Ammon's horn (tissue), 1 donor: ENCODE measurements at regions not wholly inside any gene's neighbourhood (a gene's known extent, or its start where the extent isn't known, plus 50 kb on each side); places are given as distances from the start of the nearest gene placed in this dataset.
"Not testable (repeated sequence)": the region's sequence is repeated elsewhere in the genome, so short reads cannot be mapped to it uniquely, and the experiment has no call there.

ENCODE experiments used
- DNase-seq: peaks from one replicate; pipeline ENCODE4 v3.0.0-alpha.2; 2016; ENCODE audit warnings: low spot score

DNA sequence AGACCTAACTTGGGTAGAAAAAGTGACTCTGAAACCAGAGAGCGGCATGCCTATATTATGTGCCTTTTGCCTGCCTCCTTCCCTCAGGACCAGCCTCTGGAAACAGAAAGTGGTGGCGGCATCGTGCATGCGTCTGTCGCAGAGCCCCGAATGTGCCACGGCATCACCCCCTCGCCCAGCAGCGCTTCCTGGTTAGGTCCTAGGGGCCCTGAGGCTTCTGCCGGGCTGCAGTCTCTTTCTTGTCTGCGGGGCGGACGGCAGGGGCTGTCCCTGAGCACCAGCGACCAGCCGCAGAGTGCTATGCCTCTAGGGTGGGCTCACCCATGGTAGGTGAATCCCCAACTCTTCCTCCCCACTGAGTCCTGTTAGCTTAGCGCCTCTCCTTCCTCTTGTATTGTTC lies 68.7 kb downstream of the VSIG4 start:
- no peak for DNase-seq

DNA sequence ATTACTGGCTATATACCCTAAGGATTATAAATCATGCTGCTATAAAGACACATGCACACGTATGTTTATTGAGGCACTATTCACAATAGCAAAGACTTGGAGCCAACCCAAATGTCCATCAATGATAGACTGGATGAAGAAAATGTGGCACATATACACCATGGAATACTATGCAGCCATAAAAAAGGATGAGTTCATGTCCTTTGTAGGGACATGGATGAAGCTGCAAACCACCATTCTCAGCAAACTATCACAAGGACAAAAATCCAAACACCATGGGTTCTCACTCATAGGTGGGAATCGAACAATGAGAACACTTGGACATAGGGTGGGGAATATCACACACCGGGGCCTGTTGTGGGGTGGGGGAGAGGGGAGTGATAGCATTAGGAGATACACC lies 72.7 kb downstream of the VSIG4 start:
- not testable (repeated sequence) for DNase-seq

DNA sequence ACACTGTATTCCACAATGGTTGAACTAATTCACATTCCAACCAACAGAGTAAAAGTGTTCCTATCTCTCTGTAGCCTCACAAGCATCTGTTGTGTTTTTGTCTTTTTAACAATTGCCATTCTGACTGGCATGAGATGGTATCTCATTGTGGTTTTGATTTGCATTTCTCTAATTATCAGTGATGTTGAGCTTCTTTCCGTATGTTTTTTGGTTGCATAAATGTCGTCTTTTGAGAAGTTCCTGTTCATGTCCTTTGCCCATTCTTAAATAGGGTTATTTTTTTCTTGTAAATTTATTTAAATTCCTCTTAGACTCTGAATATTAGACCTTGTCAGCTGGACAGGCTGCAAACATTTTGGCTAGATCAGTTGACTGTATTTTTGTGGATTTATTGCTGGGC lies 78.2 kb downstream of the VSIG4 start:
- no peak for DNase-seq

DNA sequence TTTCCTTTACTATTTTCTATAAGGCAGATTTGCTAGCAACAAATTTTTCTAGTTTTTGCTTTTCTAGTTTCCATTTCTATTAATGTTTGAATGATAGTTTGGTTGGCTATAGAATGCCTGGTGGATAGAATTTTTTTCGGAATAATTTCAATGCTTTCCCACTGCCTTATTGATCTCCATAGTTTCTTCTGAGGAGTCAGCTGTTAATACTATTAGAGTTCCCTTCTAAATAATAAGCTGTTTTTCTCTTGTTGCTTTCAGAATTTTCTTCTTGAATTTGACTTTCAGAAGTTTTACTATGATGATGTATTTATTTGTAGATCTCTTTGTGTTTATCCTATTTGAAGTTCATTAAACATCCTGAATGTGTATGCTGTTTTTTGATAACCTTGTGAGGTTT lies 91.8 kb downstream of the VSIG4 start:
- no peak for DNase-seq

DNA sequence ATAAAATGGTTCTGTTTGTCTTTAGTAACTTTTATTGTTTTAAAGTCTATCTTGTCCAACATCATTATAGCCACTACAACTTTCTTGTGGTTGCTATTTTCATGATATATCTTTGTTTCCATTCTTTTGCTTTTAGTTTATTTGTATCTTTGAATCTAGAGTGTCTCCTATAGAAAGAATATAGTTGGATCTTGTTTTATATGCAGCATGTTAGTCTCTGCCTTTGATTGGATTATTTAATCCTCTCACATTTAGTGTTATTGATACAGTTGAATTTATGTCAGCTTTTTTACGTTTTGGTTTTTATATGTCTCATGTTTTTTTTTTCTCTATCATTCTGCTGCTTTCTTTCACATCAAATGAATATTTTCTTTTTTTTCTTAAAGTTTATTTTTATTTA lies 98.1 kb downstream of the VSIG4 start:
- DNase-seq, result no peak

DNA sequence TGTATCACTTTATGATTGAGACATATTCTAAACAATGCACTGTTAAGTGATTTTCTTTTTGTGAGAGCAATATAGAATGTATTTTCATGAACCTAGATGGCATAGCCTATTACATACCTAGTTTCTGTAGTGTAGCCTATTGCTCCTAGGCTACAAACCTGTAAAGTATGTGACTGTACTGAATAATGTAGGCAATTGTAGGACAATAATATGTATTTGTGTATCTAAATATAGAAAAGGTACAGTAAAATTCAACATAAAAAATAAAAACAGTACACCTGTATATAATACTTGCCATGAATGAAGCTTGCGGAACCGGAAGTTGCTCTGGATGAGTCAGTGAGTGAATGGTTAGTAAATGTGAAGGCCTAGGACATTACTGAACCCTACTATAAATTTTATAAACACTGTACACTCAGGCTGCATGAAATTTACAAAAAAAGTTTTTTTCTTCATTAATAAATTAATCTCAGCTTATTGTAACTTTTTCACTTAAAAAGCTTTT lies 106.7 kb downstream of the VSIG4 start:
- no peak for DNase-seq

DNA sequence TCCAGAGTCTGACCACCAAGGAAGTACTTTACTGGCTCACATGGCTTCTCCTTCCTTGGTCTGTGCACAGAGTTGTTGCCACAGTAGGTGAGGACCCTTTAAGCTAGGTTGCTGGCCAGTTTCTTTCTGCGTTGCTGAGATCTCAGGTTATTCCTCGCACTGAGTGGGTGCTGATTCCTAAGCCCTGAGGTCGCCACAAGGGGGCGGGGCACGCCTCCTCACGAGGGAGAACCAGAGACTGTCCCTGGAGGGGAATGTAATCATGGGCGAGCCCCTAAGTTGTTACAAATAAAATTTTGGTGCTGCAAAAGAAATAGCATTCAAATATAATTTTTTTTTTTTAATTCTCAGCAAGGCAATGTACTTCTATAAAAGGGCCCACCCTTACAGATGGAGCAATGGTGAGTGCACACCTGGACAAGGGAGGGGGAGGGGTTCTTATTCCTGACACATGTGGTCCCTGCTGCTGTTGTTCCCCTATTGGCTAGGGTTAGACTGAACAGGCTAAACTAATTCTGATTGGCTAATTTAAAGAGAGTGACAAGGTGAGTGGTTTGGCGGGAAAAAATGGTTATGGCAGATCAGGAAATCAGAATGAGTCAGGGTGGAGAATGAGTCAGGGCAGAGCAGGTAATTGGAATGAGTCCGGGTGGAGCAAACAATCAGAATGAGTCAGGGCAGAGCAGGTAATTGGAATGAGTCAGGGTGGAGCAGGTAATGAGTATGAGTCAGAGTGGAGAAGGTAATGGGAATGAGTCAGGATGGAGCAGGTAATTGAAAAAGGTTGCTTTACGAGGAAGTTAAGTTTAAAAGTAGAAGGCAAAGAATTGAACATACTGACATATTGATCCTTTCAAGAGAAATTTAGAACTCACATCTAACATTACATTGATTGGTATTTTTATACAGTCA lies 107.5 kb downstream of the VSIG4 start:
- DNase-seq, result no peak

DNA sequence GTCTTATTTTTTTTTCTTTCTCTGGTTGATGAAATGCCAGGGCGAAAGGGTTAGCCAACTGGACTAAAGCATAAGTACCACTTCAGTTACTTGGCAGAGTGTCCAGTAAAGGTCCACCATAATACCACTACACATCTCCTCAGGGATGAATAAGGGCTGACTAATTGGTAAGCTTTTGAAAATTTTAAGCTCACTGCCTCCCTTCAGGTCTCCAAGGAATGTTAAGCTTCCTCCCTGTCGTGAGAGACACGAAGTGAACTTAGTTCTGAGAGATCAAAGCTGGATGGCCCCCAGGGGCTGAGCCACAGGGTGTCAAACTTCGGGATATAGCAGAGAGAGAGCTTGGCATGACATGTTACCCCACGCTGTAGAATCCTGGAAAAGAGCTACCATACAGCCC lies 111.4 kb downstream of the VSIG4 start:
- no peak for DNase-seq

DNA sequence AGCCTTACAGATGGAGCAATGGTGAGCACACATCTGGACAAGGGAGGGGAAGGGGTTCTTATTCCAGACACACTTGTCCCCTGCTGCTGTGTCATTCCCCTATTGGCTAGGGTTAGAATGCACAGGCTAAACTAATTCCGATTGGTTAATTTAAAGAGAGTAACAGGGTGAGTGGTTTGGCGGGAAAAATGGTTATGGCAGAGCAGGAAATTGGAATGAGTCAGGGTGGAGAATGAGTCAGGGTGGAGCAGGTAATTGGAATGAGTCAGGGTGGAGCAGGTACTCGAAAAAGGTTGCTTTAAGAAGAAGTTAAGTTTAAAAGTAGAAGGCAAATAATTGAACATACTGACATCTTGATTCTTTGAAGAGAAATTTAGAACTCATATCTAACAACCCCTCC lies 112.5 kb downstream of the VSIG4 start:
- DNase-seq, result not testable (repeated sequence)

DNA sequence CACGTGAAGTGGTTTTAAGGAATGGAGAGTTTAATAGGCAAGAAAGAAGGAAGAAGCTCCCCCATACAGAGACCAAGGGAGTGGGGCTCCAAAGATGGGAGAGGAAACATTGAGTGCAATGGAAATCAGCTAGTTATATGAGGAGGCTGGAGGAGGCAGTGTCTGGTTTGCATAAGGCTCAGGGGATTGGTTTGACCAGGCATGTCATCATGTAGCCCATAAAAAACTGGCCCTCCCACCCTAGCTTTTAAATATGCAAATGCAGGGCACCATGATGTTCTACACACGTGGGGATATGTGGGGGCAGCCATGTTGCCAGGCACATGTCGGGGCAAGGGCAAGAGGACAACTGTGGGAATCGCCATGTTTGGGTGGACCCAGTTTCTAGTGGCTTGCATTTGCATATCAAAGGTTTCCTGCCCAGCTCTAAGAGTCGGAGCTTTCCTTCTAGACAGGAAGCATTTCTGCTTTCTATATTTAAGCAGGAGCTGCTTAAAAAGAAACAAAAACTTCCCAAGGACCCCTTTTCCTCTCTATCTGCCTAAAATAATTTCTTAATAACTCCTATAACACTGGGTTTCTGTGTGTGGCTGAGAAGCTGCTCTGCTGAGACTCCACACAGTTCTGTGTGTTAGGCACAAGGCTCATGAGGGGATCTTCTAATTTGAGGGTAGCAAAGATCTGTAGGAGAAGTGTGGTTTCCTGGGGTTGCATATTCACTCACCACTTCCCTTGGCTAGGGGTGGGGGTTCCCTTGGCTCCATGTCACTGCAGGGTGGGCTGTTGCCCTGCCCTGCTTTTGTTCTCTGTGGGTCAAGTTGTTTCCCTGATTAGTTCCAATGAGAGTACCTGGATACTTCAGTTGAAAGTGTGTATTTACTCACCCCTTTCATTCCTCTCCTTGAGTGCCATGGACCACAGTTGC lies 113.5 kb downstream of the VSIG4 start:
- DNase-seq, result peak; percentile 1

DNA sequence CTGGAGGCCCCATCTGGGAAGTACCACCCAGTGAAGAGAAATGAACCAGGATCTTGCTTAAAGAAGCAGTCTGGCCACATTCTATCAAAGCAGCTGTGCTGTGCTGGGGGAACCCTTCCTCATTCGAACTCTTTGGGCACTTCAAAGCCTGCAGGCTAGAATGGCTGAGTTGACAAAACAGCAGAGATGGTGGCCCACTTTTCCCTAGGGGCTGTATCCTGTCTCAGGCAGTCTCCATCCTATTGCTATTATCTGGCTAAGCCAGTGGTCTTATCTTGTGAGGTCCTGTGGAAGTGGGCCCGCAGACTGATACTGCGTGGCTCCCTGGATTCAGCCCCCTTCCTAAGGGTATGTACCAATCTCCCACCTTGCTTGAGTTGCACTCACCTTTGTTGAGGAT lies 114.3 kb downstream of the VSIG4 start:
- DNase-seq, result no peak

DNA sequence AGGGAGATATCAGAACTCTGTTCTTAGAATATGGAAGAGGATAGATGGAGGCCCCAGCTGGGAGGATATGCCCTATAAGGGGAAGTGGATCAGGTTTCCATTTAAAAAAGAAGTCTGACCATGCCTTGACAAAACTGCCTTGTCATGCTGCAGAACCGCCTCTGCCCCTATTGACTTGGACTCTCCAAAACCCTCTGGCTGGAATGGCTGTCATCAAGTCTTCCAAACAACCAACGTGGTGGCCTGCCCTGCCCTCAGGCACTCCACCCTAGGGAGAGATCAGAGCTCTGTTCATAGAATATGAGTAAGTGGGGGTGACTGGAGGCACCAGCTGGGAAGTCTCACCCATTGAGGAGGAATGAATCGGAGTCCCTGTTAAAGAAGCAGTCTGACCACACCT lies 114.9 kb downstream of the VSIG4 start:
- DNase-seq, result no peak

DNA sequence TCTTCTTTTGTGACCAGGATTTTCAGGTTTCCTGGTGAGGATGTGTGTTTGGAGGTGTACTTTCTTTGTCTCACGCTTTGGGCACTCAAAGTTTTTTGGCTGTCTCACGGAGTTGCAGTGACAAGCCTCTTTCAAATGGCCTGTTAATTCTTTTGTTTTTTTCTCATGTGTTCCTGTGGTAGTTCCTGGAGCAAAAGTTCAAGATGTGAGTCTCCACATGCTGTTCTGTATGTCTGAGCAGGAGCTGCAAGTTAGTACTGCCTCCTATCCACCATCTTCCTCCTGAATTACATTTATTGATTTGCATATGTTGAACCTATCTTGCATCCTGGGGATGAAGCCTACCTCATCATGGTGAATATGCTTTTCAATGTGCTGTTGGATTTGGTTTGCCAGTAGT lies 118.5 kb downstream of the VSIG4 start:
- DNase-seq, result no peak

DNA sequence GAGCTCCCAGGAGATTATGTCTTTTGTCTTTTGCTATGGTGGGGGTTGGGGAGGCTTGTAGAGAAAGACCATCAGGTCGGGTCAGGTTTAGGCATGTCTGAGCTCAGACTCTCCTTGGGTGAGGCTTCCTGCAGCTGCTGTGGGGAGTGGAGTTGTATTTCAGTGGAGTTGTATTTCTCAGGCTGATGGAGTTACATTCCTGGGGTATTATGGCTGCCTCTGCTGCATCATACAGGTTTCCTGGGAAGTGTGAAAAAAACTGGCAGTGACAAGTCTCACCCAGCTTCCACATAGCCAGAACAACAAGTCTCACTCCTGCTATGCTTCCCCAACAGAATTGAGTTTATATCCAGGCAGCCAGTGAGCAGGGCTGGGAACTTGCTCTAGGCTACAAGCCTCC lies 119.3 kb downstream of the VSIG4 start:
- no peak for DNase-seq

DNA sequence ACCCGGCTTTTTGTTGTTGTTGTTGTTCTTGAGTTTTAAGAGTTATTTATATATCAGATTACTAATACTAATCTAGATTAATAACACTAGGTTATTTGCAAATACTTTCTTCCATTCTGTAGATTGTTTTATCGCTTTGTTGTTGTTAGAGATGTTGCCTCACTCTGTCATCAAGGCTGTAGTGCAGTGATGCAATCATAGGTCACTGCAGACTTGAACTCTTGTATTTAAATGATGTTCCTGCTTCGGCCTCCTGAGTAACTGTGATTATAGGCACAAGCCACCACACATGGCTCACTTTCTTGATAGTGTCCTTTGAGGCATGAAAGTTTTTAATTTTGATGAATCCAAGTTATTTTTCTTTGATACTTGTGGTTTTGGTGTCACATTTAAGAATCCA lies 129.0 kb downstream of the VSIG4 start:
- DNase-seq, result no peak

DNA sequence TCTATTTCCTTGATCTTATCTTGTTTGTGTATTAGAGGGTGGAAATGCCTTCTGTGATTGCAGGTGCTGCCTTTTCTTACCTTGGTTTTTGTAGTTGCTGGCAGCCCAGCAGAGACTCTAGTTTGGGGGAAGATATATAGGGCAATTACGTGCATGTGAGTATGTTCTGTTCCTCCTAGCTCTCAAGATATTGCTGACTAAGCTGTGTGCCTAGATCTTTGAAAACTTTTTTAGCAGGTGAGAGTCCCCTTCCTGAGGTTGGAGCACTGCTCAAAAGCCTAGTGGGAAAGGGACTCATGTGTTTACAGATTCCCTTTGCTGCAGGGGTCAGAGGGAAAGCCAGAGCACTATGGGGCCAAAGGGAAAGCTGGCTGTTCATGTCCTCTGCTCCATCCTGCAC lies 136.1 kb downstream of the VSIG4 start:
- no peak for DNase-seq

DNA sequence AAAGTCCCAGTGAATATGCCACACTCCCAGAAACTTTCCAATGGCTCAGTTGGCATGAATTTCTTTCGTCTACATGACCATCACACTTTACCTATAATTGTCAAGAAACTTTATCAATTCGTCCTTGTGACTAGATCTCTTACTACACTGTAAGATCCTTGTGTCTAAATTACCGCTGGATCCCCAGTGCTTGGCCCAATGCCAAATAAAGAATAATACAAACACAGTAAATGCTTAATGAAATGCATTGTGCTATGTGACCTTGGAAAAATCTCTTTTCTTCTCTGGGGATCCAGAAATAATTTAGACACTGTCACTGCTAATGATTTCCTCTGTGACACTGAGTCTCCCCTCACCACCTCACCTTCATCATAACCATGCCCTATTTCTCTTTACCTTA lies 137.9 kb downstream of the VSIG4 start:
- DNase-seq, result no peak

DNA sequence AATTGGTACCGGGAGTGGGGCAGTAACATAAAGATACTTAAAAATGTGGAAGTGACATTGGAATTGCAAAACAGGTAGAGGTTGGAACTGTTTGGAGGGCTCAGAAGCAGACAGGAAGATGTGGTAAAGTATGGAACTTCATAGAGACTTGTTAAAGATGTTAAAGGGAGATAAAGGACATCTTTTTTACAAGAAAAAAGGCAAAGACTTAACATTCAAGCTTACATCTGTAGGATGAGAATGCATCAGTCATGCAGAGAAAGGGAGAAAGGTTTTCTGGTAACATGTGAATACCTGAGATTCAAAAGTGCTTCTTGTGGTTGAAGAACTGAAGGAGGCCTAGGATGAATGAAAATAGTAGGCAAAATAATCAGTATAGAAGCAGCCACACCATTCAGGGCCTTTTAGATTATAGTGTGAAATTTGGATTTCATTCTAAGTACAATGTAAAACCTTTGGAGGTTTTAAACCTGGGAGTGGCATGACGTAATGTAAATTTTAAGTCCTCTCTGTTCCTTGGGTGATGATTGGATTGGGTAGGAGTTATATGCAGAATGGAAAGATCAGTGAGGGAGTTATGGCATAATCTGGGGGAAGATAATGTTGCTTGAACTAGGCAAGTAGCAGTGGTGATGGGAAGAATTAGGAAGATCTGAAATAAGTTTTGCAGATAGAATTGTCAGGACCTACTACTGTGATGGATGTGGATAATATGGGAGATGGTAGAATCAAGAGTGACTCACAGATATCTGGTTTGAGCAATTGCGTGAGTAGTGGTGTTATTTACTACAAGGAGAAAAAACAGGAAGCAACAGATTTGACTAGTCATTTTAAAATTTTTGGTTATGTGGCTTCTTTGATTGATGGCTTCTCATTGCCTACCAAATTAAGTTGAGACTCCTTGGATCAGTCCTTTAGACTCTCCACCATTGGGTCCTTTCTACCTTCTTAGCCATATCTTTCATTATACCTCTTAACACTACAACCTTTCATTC lies 138.7 kb downstream of the VSIG4 start:
- no peak for DNase-seq

DNA sequence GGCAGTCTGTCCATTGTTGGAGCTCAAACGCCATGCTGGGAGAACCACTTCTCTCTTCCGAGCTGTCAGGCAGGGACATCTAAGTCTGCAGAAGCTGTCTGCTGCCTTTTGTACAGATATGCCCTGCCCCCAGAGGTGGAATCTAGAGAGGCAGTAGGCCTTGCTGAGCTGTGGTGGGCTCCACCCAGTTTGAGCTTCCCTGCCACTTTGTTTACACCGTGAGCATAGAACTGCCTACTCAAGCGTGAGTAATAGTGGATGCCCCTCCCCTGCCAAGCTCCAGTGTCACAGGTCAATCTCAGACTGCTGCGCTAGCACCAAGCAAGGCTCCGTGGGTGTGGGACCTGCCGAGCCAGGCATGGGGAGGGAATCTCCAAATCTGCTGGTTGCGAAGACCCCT lies 145.7 kb downstream of the VSIG4 start:
- no peak for DNase-seq

DNA sequence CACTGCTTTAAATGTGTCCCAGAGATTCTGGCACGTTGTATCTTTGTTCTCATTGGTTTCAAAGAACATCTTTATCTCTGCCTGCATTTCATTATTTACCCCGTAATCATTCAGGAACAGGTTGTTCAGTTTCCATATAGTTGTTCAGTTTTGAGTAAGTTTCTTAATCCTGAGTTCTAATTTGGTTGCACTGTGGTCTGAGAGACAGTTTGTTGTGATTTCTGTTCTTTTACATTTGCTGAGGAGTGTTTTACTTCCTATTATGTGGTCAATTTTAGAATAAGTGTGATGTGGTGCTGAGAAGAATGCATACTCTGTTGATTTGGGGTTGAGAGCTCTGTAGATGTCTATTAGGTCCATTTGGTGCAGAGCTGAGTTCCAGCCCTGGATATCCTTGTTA lies 148.1 kb downstream of the VSIG4 start:
- DNase-seq, result not testable (repeated sequence)

DNA sequence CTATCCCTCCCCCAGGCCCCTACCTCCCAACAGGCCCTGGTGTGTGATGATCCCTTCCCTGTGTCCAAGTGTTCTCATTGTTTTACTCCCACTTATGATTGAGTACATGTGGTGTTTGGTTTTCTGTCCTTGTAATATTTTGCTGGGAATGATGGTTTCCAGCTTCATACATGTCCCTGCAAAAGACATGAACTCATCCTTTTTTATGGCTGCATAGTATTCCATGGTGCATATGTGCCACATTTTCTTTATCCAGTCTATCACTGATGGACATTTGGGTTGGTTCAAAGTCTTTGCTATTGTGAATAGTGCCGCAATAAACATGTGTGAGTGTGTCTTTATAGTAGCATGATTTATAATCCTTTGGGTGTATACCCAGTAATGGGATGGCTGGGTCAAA lies 151.7 kb downstream of the VSIG4 start:
- not testable (repeated sequence) for DNase-seq

DNA sequence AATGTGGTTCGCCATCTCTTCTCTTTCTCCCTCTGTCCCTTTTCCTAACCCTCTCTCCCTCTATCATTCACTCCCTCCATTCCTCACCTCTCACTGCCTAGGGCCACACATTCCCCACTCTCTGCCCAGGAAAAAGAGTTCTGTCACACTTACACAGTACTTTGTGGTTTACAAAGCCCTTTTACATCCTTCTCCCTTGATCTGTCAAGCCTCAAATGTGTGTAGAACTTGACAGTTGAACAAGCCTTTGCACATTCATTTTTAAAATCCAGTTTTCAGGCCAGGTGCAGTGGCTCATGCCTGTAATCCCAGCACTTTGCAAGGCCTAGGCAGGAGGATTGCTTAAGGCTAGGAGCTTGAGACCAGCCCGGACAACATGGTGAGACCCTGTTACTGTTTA lies 156.3 kb downstream of the VSIG4 start:
- no peak for DNase-seq
